ENCODE measurements at regions not wholly inside any gene's neighbourhood (a gene's known extent, or its start where the extent isn't known, plus 50 kb on each side); places are given as distances from the start of the nearest gene placed in this dataset.

GRCh38 chr21:28179136-28179535 is 813.5 kb downstream of the LTN1 start:
- TF ChIP-seq EP300 (IDR thresholded peaks at IDR 0.05) (no peak), POLR2AphosphoS5 (IDR thresholded peaks at IDR 0.05) (no peak)
